Subcutaneous abdominal adipose tissue (tissue), 5 donors: ENCODE measurements at regions not wholly inside any gene's neighbourhood (a gene's known extent, or its start where the extent isn't known, plus 50 kb on each side); places are given as distances from the start of the nearest gene placed in this dataset.

Experiments
- H3K27ac ChIP-seq: one replicate; pipeline ENCODE4 v1.7.0; 2013; ENCODE audit warnings: low read depth, mild to moderate bottlenecking, inconsistent platforms, low read length, moderate library complexity
- H3K27me3 ChIP-seq, 5 donors: one replicate each; pipeline ENCODE4 v1.7.0; 2013; ENCODE audit warnings: low read length in 5 of 5, inconsistent platforms in 1 of 5; ENCODE audit not compliant: control insufficient read depth in 5 of 5, insufficient read depth in 4 of 5
- H3K36me3 ChIP-seq, 5 donors: one replicate each; pipeline ENCODE4 v1.7.0; 2013; ENCODE audit warnings: low read length in 5 of 5; ENCODE audit not compliant: control insufficient read depth in 5 of 5, insufficient read depth in 5 of 5
- H3K4me1 ChIP-seq, 5 donors: one replicate each; pipeline ENCODE4 v1.7.0; 2013; ENCODE audit warnings: low read length in 5 of 5, mild to moderate bottlenecking in 3 of 5, moderate library complexity in 1 of 5; ENCODE audit not compliant: control insufficient read depth in 5 of 5, insufficient read depth in 5 of 5
- H3K4me3 ChIP-seq, 5 donors: one replicate each; pipeline ENCODE4 v1.7.0; 2013; ENCODE audit warnings: low read length in 5 of 5, low read depth in 1 of 5
- H3K9ac ChIP-seq, 5 donors: one replicate each; pipeline ENCODE4 v1.7.0; 2013; ENCODE audit warnings: low read length in 5 of 5, mild to moderate bottlenecking in 4 of 5, moderate library complexity in 3 of 5
- H3K9me3 ChIP-seq, 5 donors: one replicate each; pipeline ENCODE4 v1.7.0; 2013; ENCODE audit warnings: low read length in 5 of 5; ENCODE audit not compliant: control insufficient read depth in 5 of 5
- donor health status: healthy.
- donor health status: healthy.
- donor health status: healthy.
- donor health status: healthy.
- donor health status: healthy.

- H3K27ac ChIP-seq = no peak overlapping the region
- H3K9ac ChIP-seq = no peak overlapping the region
- H3K9me3 ChIP-seq = no peaks in the 10 kb centered on the region
- peaks cover 5 to 25% (median 17%) of the 10 kb centered on the region in 5 donors for H3K4me1 ChIP-seq
- no peaks in the 10 kb centered on the region for H3K36me3 ChIP-seq
- no peaks in the 10 kb centered on the region for H3K27me3 ChIP-seq
- no peak overlapping the region for H3K4me3 ChIP-seq
Observed at GRCh38 chr1:56442290-56442877, 137.0 kb downstream of the PLPP3 start.

- Histone ChIP-seq H3K4me1 (peaks cover 0 to 17% (median 9%) of the 10 kb centered on the region in 5 donors), H3K27ac (no peak overlapping the region), H3K36me3 (no peaks in the 10 kb centered on the region), H3K9me3 (no peaks in the 10 kb centered on the region), H3K4me3 (no peak overlapping the region), H3K27me3 (no peaks in the 10 kb centered on the region), H3K9ac (no peak overlapping the region)
Observed at GRCh38 chr1:56441601-56442000, 137.8 kb downstream of the PLPP3 start.

- Histone ChIP-seq H3K4me1 (peaks cover 0 to 15% (median 4%) of the 10 kb centered on the region in 5 donors), H3K27ac (no peak overlapping the region), H3K4me3 (no peak overlapping the region), H3K36me3 (no peaks in the 10 kb centered on the region), H3K9me3 (no peaks in the 10 kb centered on the region), H3K9ac (no peak overlapping the region), H3K27me3 (no peaks in the 10 kb centered on the region)
Observed at GRCh38 chr1:56439610-56440264, 139.6 kb downstream of the PLPP3 start.

GRCh38 chr1:56438901-56439551, 140.3 kb downstream of the PLPP3 start:
- Histone ChIP-seq H3K36me3 (no peaks in the 10 kb centered on the region), H3K4me3 (no peak overlapping the region), H3K27ac (no peak overlapping the region), H3K9ac (no peak overlapping the region), H3K27me3 (no peaks in the 10 kb centered on the region), H3K9me3 (no peaks in the 10 kb centered on the region), H3K4me1 (peaks cover 0 to 15% (median 4%) of the 10 kb centered on the region in 5 donors)

DNA sequence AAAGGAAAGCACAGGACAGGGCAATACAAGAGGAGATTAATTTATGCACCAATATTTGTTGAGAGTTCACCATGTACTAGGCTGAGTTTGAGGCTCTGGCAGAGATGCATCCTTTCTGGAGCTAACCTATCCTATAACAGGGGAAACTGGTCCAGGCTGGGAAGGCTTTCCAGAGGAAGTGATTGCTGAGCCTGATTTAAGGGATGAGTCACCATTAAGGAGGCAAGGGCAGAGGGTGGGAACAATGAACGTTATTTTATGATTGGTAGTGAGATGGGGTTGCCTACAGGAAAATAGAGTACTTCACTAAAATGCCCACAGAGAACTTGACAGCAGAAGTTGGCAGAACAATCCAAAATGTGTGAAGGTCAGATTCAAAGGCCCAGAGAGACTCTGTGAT, 141.4 kb downstream of the PLPP3 start:
- Histone ChIP-seq H3K9ac (no peak overlapping the region), H3K27me3 (no peaks in the 10 kb centered on the region), H3K9me3 (no peaks in the 10 kb centered on the region), H3K27ac (no peak overlapping the region), H3K4me1 (peaks cover 0 to 25% (median 4%) of the 10 kb centered on the region in 5 donors), H3K36me3 (no peaks in the 10 kb centered on the region), H3K4me3 (no peak overlapping the region)

DNA sequence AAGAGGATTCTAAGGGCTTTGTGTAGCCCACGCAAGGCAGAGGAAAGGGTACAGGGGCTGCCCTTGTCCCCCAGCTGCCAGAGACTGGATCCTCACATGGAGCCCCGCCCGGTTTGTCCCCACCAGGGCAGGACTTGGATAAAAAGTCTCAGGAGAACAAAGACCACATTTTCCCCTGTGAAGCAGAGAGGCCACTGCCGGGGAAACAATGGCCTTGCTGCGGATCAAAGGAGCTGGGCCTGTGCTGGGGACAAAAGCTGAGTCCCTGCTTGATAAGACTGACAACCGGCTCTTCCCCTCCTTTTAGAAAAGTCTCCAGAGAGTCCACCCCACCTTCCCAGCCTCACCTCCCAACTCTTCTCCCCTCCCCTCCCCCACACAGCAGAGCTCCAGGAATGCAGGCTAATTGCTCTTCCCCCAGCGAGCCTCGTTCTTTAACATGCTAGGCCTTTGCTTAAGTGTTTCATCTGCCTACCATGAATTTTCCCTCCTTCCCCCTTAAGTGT, 142.4 kb downstream of the PLPP3 start:
- Histone ChIP-seq H3K27me3 (no peaks in the 10 kb centered on the region), H3K9me3 (no peaks in the 10 kb centered on the region), H3K4me1 (peaks cover 0 to 35% (median 13%) of the 10 kb centered on the region in 5 donors), H3K36me3 (no peaks in the 10 kb centered on the region), H3K9ac (no peak overlapping the region), H3K4me3 (no peak overlapping the region), H3K27ac (no peak overlapping the region)

DNA sequence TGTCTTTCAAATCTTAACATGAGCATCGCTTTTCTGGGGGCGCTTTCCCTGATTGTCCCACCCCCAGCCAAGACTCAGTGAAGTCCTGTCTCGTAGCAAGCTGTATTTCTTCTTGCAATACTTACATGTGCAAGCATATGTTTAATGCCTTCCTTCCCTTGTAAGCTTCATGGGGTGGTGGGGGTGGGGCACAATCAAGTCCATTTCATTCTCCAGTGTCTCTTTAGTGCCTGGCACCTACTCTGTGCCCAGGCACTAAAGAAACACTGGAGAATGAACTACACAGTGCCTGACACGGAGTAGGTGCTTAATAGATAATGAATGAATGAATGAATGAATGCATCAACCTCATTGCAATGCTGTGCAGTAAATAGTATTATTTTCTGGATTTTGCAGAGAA, 143.1 kb downstream of the PLPP3 start:
- H3K4me3 ChIP-seq = no peak overlapping the region
- H3K9me3 ChIP-seq = no peaks in the 10 kb centered on the region
- peaks cover 0 to 39% (median 15%) of the 10 kb centered on the region in 5 donors for H3K4me1 ChIP-seq

DNA sequence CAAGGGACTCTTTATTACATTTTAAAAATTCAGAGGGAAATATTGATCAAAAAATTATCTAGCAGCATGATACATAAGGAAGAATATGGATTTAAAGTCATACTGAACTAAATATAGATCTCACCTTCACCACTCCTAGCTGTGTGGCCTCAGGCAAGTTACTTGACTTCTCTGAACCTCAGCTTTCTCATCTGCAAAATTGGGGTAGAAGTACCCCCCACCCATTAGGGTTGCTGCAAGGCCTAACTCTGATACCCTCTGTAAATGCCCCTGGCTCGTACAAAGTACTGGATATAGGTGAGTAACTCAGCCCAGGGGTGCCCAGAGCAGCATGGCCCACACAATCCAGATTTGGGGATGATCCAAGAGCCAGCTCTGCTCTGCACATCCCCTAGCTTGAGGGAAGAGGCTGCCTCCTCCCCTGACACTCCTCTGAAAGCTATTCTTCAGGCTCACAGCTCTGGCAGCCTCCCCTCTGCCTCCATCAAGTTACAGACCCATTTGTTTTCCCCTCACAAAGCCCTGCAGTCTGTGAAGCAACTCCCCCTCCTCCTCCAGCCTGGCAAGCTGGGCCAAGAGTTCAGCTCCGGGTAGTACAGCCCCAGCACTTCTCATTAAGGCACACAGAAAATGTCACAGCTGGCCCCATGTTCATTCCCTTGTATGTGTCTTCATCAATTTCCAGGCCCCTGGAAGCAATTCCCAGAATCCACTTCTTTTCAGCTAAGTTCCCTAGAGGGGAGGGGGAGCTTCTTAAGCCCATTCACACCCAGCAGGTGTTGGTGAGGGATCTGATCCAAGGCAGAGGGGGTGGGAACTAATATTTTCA, 143.7 kb downstream of the PLPP3 start:
- H3K27ac ChIP-seq = no peak overlapping the region
- no peak overlapping the region for H3K4me3 ChIP-seq
- H3K9ac ChIP-seq = no peak overlapping the region
- no peaks in the 10 kb centered on the region for H3K36me3 ChIP-seq
- peaks cover 0 to 39% (median 15%) of the 10 kb centered on the region in 5 donors for H3K4me1 ChIP-seq
- H3K9me3 ChIP-seq = no peaks in the 10 kb centered on the region
- no peaks in the 10 kb centered on the region for H3K27me3 ChIP-seq

More for the DNA sequence above, 143.1 kb downstream of the PLPP3 start:
- Histone ChIP-seq H3K36me3 (no peaks in the 10 kb centered on the region), H3K27ac (no peak overlapping the region), H3K9ac (no peak overlapping the region), H3K27me3 (no peaks in the 10 kb centered on the region)

GRCh38 chr1:56434740-56435139, 144.6 kb downstream of the PLPP3 start:
- H3K4me1 ChIP-seq = peaks cover 0 to 35% (median 15%) of the 10 kb centered on the region in 5 donors
- H3K4me3 ChIP-seq = no peak overlapping the region
- no peak overlapping the region for H3K27ac ChIP-seq
- H3K9me3 ChIP-seq = no peaks in the 10 kb centered on the region
- no peaks in the 10 kb centered on the region for H3K36me3 ChIP-seq
- no peak overlapping the region for H3K9ac ChIP-seq
- H3K27me3 ChIP-seq = no peaks in the 10 kb centered on the region
